GM23248 (cell line): ENCODE measurements at regions not wholly inside any gene's neighbourhood (a gene's known extent, or its start where the extent isn't known, plus 50 kb on each side); places are given as distances from the start of the nearest gene placed in this dataset.

Experiments
- DNase-seq: peaks from one replicate; pipeline ENCODE4 v3.0.0-alpha.2; 2015
- H2AFZ ChIP-seq: fragments of 200-600 bp; sonication (generic); 2 replicates; pipeline ENCODE4 v1.6.1; 2016; ENCODE audit warnings: antibody characterized with exemption
- H3F3A ChIP-seq: fragments of 200-600 bp; sonication (generic); 2 replicates; pipeline ENCODE4 v1.6.1; 2016; ENCODE audit warnings: mild to moderate bottlenecking, antibody characterized with exemption, mixed run types; ENCODE audit not compliant: insufficient read depth
- H3K27ac ChIP-seq: fragments of 200-600 bp; sonication (generic); 2 replicates; pipeline ENCODE4 v1.5.1; 2016; ENCODE audit warnings: mild to moderate bottlenecking
- H3K27me3 ChIP-seq: fragments of 200-600 bp; sonication (generic); replicated peaks from 2 replicates; pipeline ENCODE4 v1.6.1; 2016; ENCODE audit warnings: mild to moderate bottlenecking; ENCODE audit not compliant: insufficient read depth
- H3K36me3 ChIP-seq: fragments of 200-600 bp; sonication (generic); 2 replicates; pipeline ENCODE4 v1.6.1; 2016; ENCODE audit warnings: low read depth, mild to moderate bottlenecking
- H3K4me1 ChIP-seq: fragments of 200-600 bp; sonication (generic); 2 replicates; pipeline ENCODE4 v1.6.1; 2016; ENCODE audit warnings: mild to moderate bottlenecking; ENCODE audit not compliant: insufficient read depth
- H3K4me2 ChIP-seq: fragments of 200-600 bp; sonication (generic); one replicate; pipeline ENCODE4 v1.6.1; 2016; ENCODE audit warnings: mild to moderate bottlenecking; ENCODE audit not compliant: unreplicated experiment
- H3K4me3 ChIP-seq: fragments of 200-600 bp; sonication (generic); 2 replicates; pipeline ENCODE4 v1.5.1; 2016; ENCODE audit warnings: mild to moderate bottlenecking
- H3K79me2 ChIP-seq: fragments of 200-600 bp; sonication (generic); 2 replicates; pipeline ENCODE4 v1.6.1; 2016; ENCODE audit warnings: mild to moderate bottlenecking; ENCODE audit not compliant: insufficient read depth
- H3K9ac ChIP-seq: fragments of 200-600 bp; sonication (generic); 2 replicates; pipeline ENCODE4 v1.6.1; 2016; ENCODE audit warnings: mild to moderate bottlenecking
- H3K9me2 ChIP-seq: fragments of 200-600 bp; sonication (generic); 2 replicates; pipeline ENCODE4 v1.6.1; 2016; ENCODE audit warnings: mixed run types, mild to moderate bottlenecking, moderate library complexity; ENCODE audit not compliant: insufficient read depth
- H3K9me3 ChIP-seq: fragments of 200-600 bp; sonication (generic); one replicate; pipeline ENCODE4 v1.6.1; 2017; ENCODE audit warnings: low read depth
- H4K20me1 ChIP-seq: fragments of 200-600 bp; sonication (generic); 2 replicates; pipeline ENCODE4 v1.6.0; 2016; ENCODE audit not compliant: insufficient read depth
- EZH2 ChIP-seq: fragments of 200-600 bp; sonication (generic); IDR thresholded peaks from 2 replicates; pipeline ENCODE4 v1.6.1; 2018; ENCODE audit warnings: antibody characterized with exemption, mild to moderate bottlenecking; ENCODE audit not compliant: insufficient read depth, poor library complexity, severe bottlenecking
- EZH2phosphoT487 ChIP-seq: fragments of 200-600 bp; sonication (generic); IDR thresholded peaks from 2 replicates; pipeline ENCODE4 v1.6.1; 2018; ENCODE audit warnings: antibody characterized with exemption, moderate library complexity, mild to moderate bottlenecking, low read depth; ENCODE audit not compliant: insufficient read depth
- WGBS, 2 experiments: methylation state at CpG; one replicate each; pipeline ENCODE4 v1.1.6; 2015 to 2017; ENCODE audit warnings: low lambda C conversion rate in 2 of 2, low coverage in 1 of 2; ENCODE audit errors: missing lambda C conversion rate in 2 of 2; 5-methylcytosine and 5-hydroxymethylcytosine counted together
- in situ Hi-C: fragments of 300-500 bp; cut with MboI; formaldehyde crosslinking; loops from 2 replicates; pipeline ENCODE4 v1.15.0; 2020

DNA sequence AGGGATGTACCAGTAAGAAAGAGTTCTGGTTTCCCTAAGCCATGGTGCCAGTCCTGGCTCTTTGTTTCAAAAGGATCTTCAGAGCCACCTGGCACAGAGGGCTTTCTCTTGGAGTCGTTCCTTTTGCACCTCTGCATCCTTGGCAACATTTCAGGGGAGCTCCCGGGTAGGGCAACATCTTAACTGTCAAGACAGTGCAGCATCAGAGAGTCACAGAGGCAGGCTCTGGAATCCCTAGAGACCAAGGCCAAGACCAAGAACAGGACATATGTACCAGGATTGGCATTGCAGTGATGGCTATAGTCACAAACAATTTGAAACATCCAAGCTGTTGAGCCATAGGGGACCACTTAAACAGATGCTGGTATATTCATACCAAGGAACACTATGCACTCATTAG, 129.4 kb upstream of the ADPGK start:
- Histone ChIP-seq H3K36me3 (no peaks in the 10 kb centered on the region), H3K4me2 (no peak overlapping the region), H3K79me2 (no peaks in the 10 kb centered on the region), H3K27ac (no peak overlapping the region), H3F3A (no peaks in the 10 kb centered on the region), H3K9ac (no peak overlapping the region), H2AFZ (no peak overlapping the region), H3K9me3 (no peaks in the 10 kb centered on the region), H3K27me3 (no peaks in the 10 kb centered on the region), H3K9me2 (no peaks in the 10 kb centered on the region), H4K20me1 (no peaks in the 10 kb centered on the region), H3K4me1 (no peaks in the 10 kb centered on the region), H3K4me3 (no peak overlapping the region)
- in situ Hi-C loops = no loop called here
- no peak for TF ChIP-seq EZH2
- no peak for TF ChIP-seq EZH2phosphoT487
- 40 to 47% methylated on average over 2 of the region's 2 CpGs for WGBS, 2 experiments
- DNase-seq = no peak

DNA sequence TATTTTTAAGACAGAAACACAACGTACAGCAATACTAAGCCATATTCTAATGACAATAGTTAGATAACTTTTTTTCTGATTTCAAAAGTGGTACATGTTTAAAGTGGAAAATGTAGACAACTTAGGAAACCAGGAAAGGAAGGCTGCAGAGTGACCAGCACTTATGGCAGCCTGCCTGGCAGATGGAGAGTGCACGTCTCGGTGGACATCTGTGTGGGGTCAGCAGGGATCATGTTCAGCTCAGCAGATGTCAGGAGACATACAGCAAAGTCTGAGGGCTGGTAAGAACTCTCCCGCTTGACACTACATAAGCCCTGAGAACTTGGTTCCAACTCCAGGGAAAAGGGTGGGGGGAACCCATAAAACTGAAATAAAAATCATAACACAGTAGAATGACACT, 128.6 kb upstream of the ADPGK start:
- Histone ChIP-seq H3K36me3 (no peaks in the 10 kb centered on the region), H2AFZ (no peak overlapping the region), H3K27me3 (no peaks in the 10 kb centered on the region), H3K4me2 (no peak overlapping the region), H3K9me3 (no peaks in the 10 kb centered on the region), H3K79me2 (no peaks in the 10 kb centered on the region), H3F3A (no peaks in the 10 kb centered on the region), H3K4me1 (no peaks in the 10 kb centered on the region), H3K9ac (no peak overlapping the region), H3K9me2 (no peaks in the 10 kb centered on the region), H3K27ac (no peak overlapping the region), H4K20me1 (no peaks in the 10 kb centered on the region), H3K4me3 (no peak overlapping the region)
- in situ Hi-C loops = no loop called here
- TF ChIP-seq EZH2phosphoT487 = no peak
- no peak for TF ChIP-seq EZH2
- no peak for DNase-seq
- WGBS, 2 experiments = 40 to 44% methylated on average over 4 of the region's 4 CpGs

DNA sequence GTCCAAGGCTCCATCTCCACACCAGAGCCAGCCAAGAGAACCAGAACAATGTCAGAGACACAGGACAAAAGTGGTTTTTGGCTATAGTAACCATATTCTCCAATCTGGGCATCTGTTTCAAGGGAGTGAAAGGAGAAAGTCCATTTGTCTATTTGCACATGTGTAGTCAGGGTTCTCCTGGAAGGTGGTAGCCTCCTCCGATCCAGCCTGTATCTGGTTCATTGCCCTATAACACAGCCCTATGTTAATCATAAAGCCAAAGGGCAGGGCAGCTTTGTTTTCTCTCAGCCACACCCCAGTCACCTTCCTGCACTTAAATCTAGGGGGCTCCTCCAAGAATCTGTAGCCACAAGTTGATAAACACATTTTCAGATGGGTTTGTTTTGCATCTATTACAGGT, 128.1 kb upstream of the ADPGK start:
- Histone ChIP-seq H3K9me2 (no peaks in the 10 kb centered on the region), H2AFZ (no peak overlapping the region), H3K4me1 (no peaks in the 10 kb centered on the region), H3K36me3 (no peaks in the 10 kb centered on the region), H4K20me1 (no peaks in the 10 kb centered on the region), H3K4me3 (no peak overlapping the region), H3F3A (no peaks in the 10 kb centered on the region), H3K4me2 (no peak overlapping the region), H3K79me2 (no peaks in the 10 kb centered on the region), H3K27ac (no peak overlapping the region), H3K9me3 (no peaks in the 10 kb centered on the region), H3K9ac (no peak overlapping the region), H3K27me3 (no peaks in the 10 kb centered on the region)
- WGBS, 2 experiments = 91 to 100% methylated on average over 1 of the region's 1 CpG
- TF ChIP-seq EZH2phosphoT487 (no peak), EZH2 (no peak)
- no peak for DNase-seq
- in situ Hi-C loops = no loop called here

DNA sequence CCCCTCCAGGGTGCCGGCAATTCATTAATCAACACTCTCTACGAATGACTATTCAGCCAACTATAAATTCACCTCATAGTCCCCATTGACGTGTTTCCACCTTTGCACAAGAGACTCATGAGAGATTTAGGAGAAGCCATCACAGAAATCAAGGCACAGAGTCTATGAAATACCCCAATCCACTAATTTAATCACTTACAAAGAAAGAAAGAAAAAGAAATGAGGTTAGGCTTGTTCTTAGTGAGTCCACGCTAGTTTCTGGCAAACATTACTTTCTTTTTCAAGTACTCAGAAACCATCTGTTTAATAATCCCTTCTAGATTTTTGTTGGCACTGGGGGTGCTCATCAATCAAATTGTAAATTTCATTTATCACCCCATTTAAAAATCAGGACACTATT, 125.2 kb upstream of the ADPGK start:
- in situ Hi-C loops = no loop called here
- H3K36me3 ChIP-seq = no peaks in the 10 kb centered on the region
- H3K9me2 ChIP-seq = no peaks in the 10 kb centered on the region
- H3F3A ChIP-seq = no peaks in the 10 kb centered on the region
- H4K20me1 ChIP-seq = no peaks in the 10 kb centered on the region
- no peak overlapping the region for H2AFZ ChIP-seq
- no peak overlapping the region for H3K27ac ChIP-seq
- WGBS, 2 experiments = 21 to 31% methylated on average over 4 of the region's 4 CpGs
- H3K27me3 ChIP-seq = no peaks in the 10 kb centered on the region; the same call in 1 of the 2 replicates
- H3K9me3 ChIP-seq = no peaks in the 10 kb centered on the region
- DNase-seq = no peak
- no peak overlapping the region for H3K9ac ChIP-seq
- no peak for TF ChIP-seq EZH2
- TF ChIP-seq EZH2phosphoT487 = no peak
- H3K4me3 ChIP-seq = no peak overlapping the region
- no peak overlapping the region for H3K4me2 ChIP-seq
- H3K4me1 ChIP-seq = no peaks in the 10 kb centered on the region
- H3K79me2 ChIP-seq = no peaks in the 10 kb centered on the region

DNA sequence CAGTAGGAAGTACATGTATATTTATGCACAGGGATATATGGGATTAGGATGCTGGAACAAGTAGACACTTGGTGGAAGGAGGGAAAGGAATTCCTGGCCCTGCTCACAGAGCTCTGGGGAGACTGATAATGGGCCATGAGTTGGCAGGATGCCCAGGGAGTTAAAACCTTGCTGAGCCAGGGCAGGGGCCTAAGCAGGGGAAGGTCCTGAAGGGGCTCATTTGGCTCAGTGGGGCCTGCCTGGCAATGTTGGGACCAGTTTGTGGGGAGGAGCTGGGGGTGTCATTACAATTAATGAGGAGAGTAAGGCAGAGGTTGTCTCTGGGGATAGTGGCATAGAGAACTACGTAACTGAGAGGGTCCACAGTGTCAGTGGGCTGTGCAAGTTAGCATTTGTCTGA, 124.2 kb upstream of the ADPGK start:
- no peaks in the 10 kb centered on the region for H4K20me1 ChIP-seq
- H3K9me3 ChIP-seq = no peaks in the 10 kb centered on the region
- in situ Hi-C loops = no loop called here
- H3K4me1 ChIP-seq = peaks cover 5% of the 10 kb centered on the region
- 65 to 75% methylated on average over 1 of the region's 1 CpG for WGBS, 2 experiments
- H3K27ac ChIP-seq = no peak overlapping the region
- no peaks in the 10 kb centered on the region; the same call in 1 of the 2 replicates for H3K27me3 ChIP-seq
- H3K9ac ChIP-seq = no peak overlapping the region
- H3K4me3 ChIP-seq = no peak overlapping the region
- no peaks in the 10 kb centered on the region for H3K9me2 ChIP-seq
- no peak overlapping the region for H2AFZ ChIP-seq
- H3K36me3 ChIP-seq = no peaks in the 10 kb centered on the region
- no peak overlapping the region for H3K4me2 ChIP-seq
- DNase-seq = no peak
- no peaks in the 10 kb centered on the region for H3K79me2 ChIP-seq
- no peaks in the 10 kb centered on the region for H3F3A ChIP-seq
- no peak for TF ChIP-seq EZH2phosphoT487
- no peak for TF ChIP-seq EZH2
